ENCODE measurements at regions not wholly inside any gene's neighbourhood (a gene's known extent, or its start where the extent isn't known, plus 50 kb on each side); places are given as distances from the start of the nearest gene placed in this dataset.

DNA sequence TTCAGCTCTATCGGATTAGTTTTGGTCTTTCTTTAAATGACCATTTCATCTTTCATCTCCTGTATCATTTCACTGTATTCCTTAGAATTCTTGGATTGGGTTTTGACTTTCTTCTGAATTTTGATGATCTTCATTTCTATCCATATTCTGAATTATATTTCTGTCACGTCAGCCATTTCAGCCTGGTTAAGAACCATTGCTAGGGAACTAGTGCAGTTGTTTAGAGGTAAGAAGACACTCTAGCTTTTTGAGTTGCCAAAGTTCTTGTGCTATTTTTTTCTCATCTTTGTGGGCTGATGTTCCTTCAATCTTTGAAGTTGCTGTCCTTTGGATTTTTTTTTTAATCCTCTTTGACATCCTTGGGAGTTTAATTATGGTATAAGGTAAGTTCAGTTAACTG is 54.6 kb downstream of the STRIT1 start:
- WGBS (ENCODE audit: low lambda C conversion rate) = 74% methylated on average over 2 of the region's 2 CpGs
- Histone ChIP-seq H3K27me3 (ENCODE audit: insufficient read depth) (no peaks in the 10 kb centered on the region), H3K79me2 (ENCODE audit: insufficient read depth) (no peaks in the 10 kb centered on the region), H3K27ac (ENCODE audit: low read depth in 2 of 2, low read length in 1 of 2) (no peak overlapping the region), H4K20me1 (ENCODE audit: insufficient read depth) (no peaks in the 10 kb centered on the region), H3K4me2 (no peak overlapping the region), H2AFZ (ENCODE audit: low read depth) (no peak overlapping the region), H3K9me2 (no peaks in the 10 kb centered on the region), H3K9me3 (no peaks in the 10 kb centered on the region), H3K4me1 (ENCODE audit: control insufficient read depth in 1 of 2, insufficient read depth in 2 of 2, low read depth in 1 of 2, low read length in 1 of 2) (peaks cover 0 to 4% of the 10 kb centered on the region in 2 experiments; a peak in 2 of 4 replicates), H3K9ac (no peak overlapping the region), H3K36me3 (replicated peaks in 1 of 2; ENCODE audit: control insufficient read depth in 1 of 2, insufficient read depth in 2 of 2, low read length in 1 of 2) (no peaks in the 10 kb centered on the region), H3K4me3 (ENCODE audit: low read depth in 2 of 2, low read length in 1 of 2) (no peak overlapping the region), H3F3A (replicated peaks; ENCODE audit: insufficient read depth) (no peaks in the 10 kb centered on the region)
- POLR2A ChIA-PET = no interaction called here
- DNase-seq = no peak
- CTCF ChIA-PET = interaction anchor here (0.6 kb wide), 1 partner anchor 132 kb away, joined by 3 read pairs; no protein-coding TSS in a partner anchor
- TF ChIP-seq TCF12 (IDR thresholded peaks at IDR 0.05) (no peak), GABPA (IDR thresholded peaks at IDR 0.05; ENCODE audit: low read depth) (no peak), RXRA (IDR thresholded peaks at IDR 0.05; ENCODE audit: borderline replicate concordance, low read depth) (no peak), TEAD4 (IDR thresholded peaks at IDR 0.05; ENCODE audit: borderline replicate concordance, insufficient read depth) (no peak), NRF1 (IDR thresholded peaks at IDR 0.05; ENCODE audit: low read depth, low read length) (no peak), RFX5 (IDR thresholded peaks at IDR 0.05; ENCODE audit: low read length) (no peak), SIN3A (IDR thresholded peaks at IDR 0.05; ENCODE audit: borderline replicate concordance, low read depth, low read length) (no peak), YY1 (IDR thresholded peaks at IDR 0.05; ENCODE audit: low read depth) (no peak), POLR2AphosphoS5 (IDR thresholded peaks at IDR 0.05; ENCODE audit: low read depth, low read length) (no peak), FOXJ3 (CRISPR knock-in tag; IDR thresholded peaks at IDR 0.05) (no peak), GATA2 (CRISPR knock-in tag; IDR thresholded peaks at IDR 0.05) (no peak), MEF2A (IDR thresholded peaks at IDR 0.05; ENCODE audit: borderline replicate concordance, low read depth) (no peak), TAF1 (IDR thresholded peaks at IDR 0.05; ENCODE audit: borderline replicate concordance, low read depth, low read length) (no peak), RAD21 (IDR thresholded peaks at IDR 0.05; ENCODE audit: low read length) (no peak), CHD2 (IDR thresholded peaks at IDR 0.05; ENCODE audit: low read length, partially characterized antibody) (no peak)
- TF ChIP-seq, protein P1, sequence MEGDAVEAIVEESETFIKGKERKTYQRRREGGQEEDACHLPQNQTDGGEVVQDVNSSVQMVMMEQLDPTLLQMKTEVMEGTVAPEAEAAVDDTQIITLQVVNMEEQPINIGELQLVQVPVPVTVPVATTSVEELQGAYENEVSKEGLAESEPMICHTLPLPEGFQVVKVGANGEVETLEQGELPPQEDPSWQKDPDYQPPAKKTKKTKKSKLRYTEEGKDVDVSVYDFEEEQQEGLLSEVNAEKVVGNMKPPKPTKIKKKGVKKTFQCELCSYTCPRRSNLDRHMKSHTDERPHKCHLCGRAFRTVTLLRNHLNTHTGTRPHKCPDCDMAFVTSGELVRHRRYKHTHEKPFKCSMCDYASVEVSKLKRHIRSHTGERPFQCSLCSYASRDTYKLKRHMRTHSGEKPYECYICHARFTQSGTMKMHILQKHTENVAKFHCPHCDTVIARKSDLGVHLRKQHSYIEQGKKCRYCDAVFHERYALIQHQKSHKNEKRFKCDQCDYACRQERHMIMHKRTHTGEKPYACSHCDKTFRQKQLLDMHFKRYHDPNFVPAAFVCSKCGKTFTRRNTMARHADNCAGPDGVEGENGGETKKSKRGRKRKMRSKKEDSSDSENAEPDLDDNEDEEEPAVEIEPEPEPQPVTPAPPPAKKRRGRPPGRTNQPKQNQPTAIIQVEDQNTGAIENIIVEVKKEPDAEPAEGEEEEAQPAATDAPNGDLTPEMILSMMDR (IDR thresholded peaks at IDR 0.05) = no peak
- TF ChIP-seq, protein P2, sequence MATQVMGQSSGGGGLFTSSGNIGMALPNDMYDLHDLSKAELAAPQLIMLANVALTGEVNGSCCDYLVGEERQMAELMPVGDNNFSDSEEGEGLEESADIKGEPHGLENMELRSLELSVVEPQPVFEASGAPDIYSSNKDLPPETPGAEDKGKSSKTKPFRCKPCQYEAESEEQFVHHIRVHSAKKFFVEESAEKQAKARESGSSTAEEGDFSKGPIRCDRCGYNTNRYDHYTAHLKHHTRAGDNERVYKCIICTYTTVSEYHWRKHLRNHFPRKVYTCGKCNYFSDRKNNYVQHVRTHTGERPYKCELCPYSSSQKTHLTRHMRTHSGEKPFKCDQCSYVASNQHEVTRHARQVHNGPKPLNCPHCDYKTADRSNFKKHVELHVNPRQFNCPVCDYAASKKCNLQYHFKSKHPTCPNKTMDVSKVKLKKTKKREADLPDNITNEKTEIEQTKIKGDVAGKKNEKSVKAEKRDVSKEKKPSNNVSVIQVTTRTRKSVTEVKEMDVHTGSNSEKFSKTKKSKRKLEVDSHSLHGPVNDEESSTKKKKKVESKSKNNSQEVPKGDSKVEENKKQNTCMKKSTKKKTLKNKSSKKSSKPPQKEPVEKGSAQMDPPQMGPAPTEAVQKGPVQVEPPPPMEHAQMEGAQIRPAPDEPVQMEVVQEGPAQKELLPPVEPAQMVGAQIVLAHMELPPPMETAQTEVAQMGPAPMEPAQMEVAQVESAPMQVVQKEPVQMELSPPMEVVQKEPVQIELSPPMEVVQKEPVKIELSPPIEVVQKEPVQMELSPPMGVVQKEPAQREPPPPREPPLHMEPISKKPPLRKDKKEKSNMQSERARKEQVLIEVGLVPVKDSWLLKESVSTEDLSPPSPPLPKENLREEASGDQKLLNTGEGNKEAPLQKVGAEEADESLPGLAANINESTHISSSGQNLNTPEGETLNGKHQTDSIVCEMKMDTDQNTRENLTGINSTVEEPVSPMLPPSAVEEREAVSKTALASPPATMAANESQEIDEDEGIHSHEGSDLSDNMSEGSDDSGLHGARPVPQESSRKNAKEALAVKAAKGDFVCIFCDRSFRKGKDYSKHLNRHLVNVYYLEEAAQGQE (IDR thresholded peaks at IDR 0.05; ENCODE audit: low read depth, low read length) = no peak
- TF ChIP-seq, protein P3, sequence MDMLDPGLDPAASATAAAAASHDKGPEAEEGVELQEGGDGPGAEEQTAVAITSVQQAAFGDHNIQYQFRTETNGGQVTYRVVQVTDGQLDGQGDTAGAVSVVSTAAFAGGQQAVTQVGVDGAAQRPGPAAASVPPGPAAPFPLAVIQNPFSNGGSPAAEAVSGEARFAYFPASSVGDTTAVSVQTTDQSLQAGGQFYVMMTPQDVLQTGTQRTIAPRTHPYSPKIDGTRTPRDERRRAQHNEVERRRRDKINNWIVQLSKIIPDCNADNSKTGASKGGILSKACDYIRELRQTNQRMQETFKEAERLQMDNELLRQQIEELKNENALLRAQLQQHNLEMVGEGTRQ (IDR thresholded peaks at IDR 0.05; ENCODE audit: borderline replicate concordance, low read depth, low read length) = no peak
- TF ChIP-seq, protein P4, sequence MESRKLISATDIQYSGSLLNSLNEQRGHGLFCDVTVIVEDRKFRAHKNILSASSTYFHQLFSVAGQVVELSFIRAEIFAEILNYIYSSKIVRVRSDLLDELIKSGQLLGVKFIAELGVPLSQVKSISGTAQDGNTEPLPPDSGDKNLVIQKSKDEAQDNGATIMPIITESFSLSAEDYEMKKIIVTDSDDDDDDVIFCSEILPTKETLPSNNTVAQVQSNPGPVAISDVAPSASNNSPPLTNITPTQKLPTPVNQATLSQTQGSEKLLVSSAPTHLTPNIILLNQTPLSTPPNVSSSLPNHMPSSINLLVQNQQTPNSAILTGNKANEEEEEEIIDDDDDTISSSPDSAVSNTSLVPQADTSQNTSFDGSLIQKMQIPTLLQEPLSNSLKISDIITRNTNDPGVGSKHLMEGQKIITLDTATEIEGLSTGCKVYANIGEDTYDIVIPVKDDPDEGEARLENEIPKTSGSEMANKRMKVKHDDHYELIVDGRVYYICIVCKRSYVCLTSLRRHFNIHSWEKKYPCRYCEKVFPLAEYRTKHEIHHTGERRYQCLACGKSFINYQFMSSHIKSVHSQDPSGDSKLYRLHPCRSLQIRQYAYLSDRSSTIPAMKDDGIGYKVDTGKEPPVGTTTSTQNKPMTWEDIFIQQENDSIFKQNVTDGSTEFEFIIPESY (IDR thresholded peaks at IDR 0.05; ENCODE audit: borderline replicate concordance, low read depth) = no peak
